Panc1 (cell line): ENCODE measurements at regions not wholly inside any gene's neighbourhood (a gene's known extent, or its start where the extent isn't known, plus 50 kb on each side); places are given as distances from the start of the nearest gene placed in this dataset.
"Not testable (repeated sequence)": the region's sequence is repeated elsewhere in the genome, so short reads cannot be mapped to it uniquely, and the experiment has no call there.

Experiments used
- ATAC-seq: fragments of 200-7000 bp; cut with Tn5 transposase; 2 replicates; pipeline ENCODE4 v1.9.1; 2020; ENCODE audit warnings: mild to moderate bottlenecking, moderate library complexity
- BruUV-seq: library from RNA; stranded (reverse); fragments of 400-500 nt; replicated peaks from 2 replicates; lab custom pipeline; 2021; lab: Mats Ljungman, UMichigan
- CTCF ChIA-PET: fragments of 300-600 bp; sonication (Branson Sonifier 250); formaldehyde crosslinking; loops from one replicate; lab custom pipeline; 2022; ENCODE audit warnings: antibody characterized with exemption; lab: Charles Lee
- POLR2A ChIA-PET: fragments of 300-600 bp; sonication (Branson Sonifier 250); formaldehyde crosslinking; loops from one replicate; lab custom pipeline; 2022; ENCODE audit warnings: antibody characterized with exemption; lab: Charles Lee
- DNase-seq: peaks from one replicate; pipeline ENCODE4 v3.0.0-alpha.2; 2010; ENCODE audit warnings: low read depth, low spot score
- H3K27ac ChIP-seq: 2 replicates; pipeline ENCODE4 v1.5.1; 2011; ENCODE audit warnings: mild to moderate bottlenecking, low read length, inconsistent platforms
- H3K27me3 ChIP-seq: fragments of 200-500 bp; sonication (Bioruptor generic); 2 replicates; pipeline ENCODE4 v1.6.0; 2014; ENCODE audit warnings: low read length, inconsistent platforms; ENCODE audit not compliant: control insufficient read depth, insufficient read depth
- H3K36me3 ChIP-seq: fragments of 200-500 bp; sonication (Bioruptor generic); 2 replicates; pipeline ENCODE4 v1.5.1; 2014; ENCODE audit warnings: inconsistent platforms, mild to moderate bottlenecking, low read length, moderate library complexity; ENCODE audit not compliant: control insufficient read depth, insufficient read depth
- H3K4me1 ChIP-seq: 2 replicates; pipeline ENCODE4 v1.5.1; 2011; ENCODE audit warnings: inconsistent platforms, mild to moderate bottlenecking, low read length, moderate library complexity; ENCODE audit not compliant: control insufficient read depth, insufficient read depth
- H3K4me3 ChIP-seq, 2 experiments: 2 replicates each; pipeline ENCODE4 v1.5.1; 2011 to 2012; ENCODE audit warnings: low read depth in 2 of 2, low read length in 2 of 2, mild to moderate bottlenecking in 2 of 2, inconsistent platforms in 1 of 2, moderate library complexity in 1 of 2
- H3K9me3 ChIP-seq: fragments of 200-500 bp; sonication (Bioruptor generic); 2 replicates; pipeline ENCODE4 v1.5.1; 2014; ENCODE audit warnings: low read depth, mild to moderate bottlenecking, inconsistent platforms, low read length, moderate library complexity; ENCODE audit not compliant: control insufficient read depth, insufficient read depth
- POLR2AphosphoS5 ChIP-seq: IDR thresholded peaks from 2 replicates; pipeline ENCODE4 v1.6.1; 2012; ENCODE audit warnings: mild to moderate bottlenecking, low read depth, low read length, moderate library complexity
- SIN3A ChIP-seq: IDR thresholded peaks from 2 replicates; pipeline ENCODE4 v1.6.1; 2012; ENCODE audit warnings: low read depth, mild to moderate bottlenecking, low read length, moderate library complexity, borderline replicate concordance; ENCODE audit not compliant: insufficient read depth
- TCF7L2 ChIP-seq: IDR thresholded peaks from 2 replicates; pipeline ENCODE4 v1.6.1; 2011; ENCODE audit warnings: mild to moderate bottlenecking, low read depth, low read length, inconsistent platforms
- in situ Hi-C: cut with HindIII; loops from 2 replicates; pipeline ENCODE4 v1.10.0; 2016; ENCODE audit warnings: low sequenced_read_pairs, low pct_unique_long_range_greater_than_20kb
- intact Hi-C: fragments of 100-400 bp; cut with micrococcal nuclease; formaldehyde crosslinking; loops from one replicate; pipeline ENCODE4 v1.10.0; 2022; ENCODE audit not compliant: unreplicated experiment
- TF ChIP-seq, protein P1 (sequence below): fragments of 450-650 bp; IDR thresholded peaks from 2 replicates; pipeline ENCODE4 v1.5.1; 2017; ENCODE audit warnings: mild to moderate bottlenecking
- TF ChIP-seq, protein P2 (sequence below), 2 experiments: IDR thresholded peaks; 2 replicates each; pipeline ENCODE4 v1.6.1; 2011 to 2012; ENCODE audit warnings: low read depth in 2 of 2, control low read depth in 1 of 2, low read length in 1 of 2, mild to moderate bottlenecking in 1 of 2, moderate library complexity in 1 of 2; ENCODE audit not compliant: insufficient read depth in 1 of 2

DNA sequence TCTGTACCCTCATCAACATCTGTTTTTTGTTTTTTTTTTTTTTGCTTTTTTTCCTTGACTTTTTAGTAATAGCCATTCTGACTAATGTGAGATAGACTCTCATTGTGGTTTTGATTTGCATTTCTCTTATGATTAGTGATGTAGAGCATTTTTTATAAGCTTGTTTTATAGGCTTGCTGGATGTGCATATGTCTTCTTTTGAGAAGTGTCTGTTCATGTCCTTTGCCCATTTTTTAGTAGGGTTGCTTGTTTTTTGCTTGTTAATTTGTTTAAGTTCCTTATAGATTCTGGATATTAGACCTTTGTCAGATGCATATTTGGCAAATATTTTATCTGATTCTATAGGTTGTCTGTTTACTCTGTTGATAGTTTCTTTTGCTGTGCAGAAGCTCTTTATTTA is 53.5 kb upstream of the FAR1 start:
- H3K4me3 ChIP-seq, BruUV-seq, POLR2A ChIA-PET, H3K27me3 ChIP-seq, intact Hi-C loops, H3K27ac ChIP-seq, DNase-seq, H3K9me3 ChIP-seq, in situ Hi-C loops, H3K4me1 ChIP-seq, H3K36me3 ChIP-seq, ATAC-seq: not testable (repeated sequence)
- CTCF ChIA-PET = interaction anchor here (0.6 kb wide), 1 partner anchor 1164 kb away, joined by 3 read pairs; no protein-coding TSS in a partner anchor

DNA sequence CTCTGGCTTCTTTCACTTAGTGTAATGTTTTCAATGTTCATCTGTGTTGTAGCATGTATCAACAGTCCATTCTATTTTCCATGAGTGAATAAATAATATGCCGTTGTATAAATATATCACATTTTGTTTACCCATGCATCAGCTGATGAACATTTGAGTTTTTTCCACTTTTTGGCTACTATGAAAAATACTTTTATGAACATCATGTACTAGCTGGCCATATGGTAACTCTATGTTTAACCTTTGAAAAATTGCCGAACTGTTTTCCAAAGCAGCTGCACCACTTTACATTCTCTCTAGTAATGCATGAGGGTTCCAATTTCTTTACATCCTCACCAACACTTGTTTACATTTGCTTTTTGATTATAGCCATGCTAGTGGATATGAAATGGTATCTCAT is 59.8 kb upstream of the FAR1 start:
- Histone ChIP-seq H3K9me3 (no peaks in the 10 kb centered on the region), H3K36me3 (no peaks in the 10 kb centered on the region), H3K4me3 (no peak overlapping the region), H3K27ac (no peak overlapping the region), H3K4me1 (no peaks in the 10 kb centered on the region), H3K27me3 (no peaks in the 10 kb centered on the region)
- intact Hi-C loops (no loop called here), in situ Hi-C loops (no loop called here)
- POLR2A ChIA-PET = no interaction called here
- no peak for ATAC-seq
- no peak for TF ChIP-seq TCF7L2
- TF ChIP-seq, protein P1, sequence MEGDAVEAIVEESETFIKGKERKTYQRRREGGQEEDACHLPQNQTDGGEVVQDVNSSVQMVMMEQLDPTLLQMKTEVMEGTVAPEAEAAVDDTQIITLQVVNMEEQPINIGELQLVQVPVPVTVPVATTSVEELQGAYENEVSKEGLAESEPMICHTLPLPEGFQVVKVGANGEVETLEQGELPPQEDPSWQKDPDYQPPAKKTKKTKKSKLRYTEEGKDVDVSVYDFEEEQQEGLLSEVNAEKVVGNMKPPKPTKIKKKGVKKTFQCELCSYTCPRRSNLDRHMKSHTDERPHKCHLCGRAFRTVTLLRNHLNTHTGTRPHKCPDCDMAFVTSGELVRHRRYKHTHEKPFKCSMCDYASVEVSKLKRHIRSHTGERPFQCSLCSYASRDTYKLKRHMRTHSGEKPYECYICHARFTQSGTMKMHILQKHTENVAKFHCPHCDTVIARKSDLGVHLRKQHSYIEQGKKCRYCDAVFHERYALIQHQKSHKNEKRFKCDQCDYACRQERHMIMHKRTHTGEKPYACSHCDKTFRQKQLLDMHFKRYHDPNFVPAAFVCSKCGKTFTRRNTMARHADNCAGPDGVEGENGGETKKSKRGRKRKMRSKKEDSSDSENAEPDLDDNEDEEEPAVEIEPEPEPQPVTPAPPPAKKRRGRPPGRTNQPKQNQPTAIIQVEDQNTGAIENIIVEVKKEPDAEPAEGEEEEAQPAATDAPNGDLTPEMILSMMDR = no peak
- TF ChIP-seq, protein P2, sequence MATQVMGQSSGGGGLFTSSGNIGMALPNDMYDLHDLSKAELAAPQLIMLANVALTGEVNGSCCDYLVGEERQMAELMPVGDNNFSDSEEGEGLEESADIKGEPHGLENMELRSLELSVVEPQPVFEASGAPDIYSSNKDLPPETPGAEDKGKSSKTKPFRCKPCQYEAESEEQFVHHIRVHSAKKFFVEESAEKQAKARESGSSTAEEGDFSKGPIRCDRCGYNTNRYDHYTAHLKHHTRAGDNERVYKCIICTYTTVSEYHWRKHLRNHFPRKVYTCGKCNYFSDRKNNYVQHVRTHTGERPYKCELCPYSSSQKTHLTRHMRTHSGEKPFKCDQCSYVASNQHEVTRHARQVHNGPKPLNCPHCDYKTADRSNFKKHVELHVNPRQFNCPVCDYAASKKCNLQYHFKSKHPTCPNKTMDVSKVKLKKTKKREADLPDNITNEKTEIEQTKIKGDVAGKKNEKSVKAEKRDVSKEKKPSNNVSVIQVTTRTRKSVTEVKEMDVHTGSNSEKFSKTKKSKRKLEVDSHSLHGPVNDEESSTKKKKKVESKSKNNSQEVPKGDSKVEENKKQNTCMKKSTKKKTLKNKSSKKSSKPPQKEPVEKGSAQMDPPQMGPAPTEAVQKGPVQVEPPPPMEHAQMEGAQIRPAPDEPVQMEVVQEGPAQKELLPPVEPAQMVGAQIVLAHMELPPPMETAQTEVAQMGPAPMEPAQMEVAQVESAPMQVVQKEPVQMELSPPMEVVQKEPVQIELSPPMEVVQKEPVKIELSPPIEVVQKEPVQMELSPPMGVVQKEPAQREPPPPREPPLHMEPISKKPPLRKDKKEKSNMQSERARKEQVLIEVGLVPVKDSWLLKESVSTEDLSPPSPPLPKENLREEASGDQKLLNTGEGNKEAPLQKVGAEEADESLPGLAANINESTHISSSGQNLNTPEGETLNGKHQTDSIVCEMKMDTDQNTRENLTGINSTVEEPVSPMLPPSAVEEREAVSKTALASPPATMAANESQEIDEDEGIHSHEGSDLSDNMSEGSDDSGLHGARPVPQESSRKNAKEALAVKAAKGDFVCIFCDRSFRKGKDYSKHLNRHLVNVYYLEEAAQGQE (IDR thresholded peaks at IDR 0.05; ENCODE audit: insufficient read depth in 1 of 2, low read depth in 2 of 2, low read length in 1 of 2) = no peak
- TF ChIP-seq SIN3A = no peak
- no peak for TF ChIP-seq POLR2AphosphoS5
- DNase-seq = no peak
- BruUV-seq = no TSS peak
- CTCF ChIA-PET = no interaction called here

DNA sequence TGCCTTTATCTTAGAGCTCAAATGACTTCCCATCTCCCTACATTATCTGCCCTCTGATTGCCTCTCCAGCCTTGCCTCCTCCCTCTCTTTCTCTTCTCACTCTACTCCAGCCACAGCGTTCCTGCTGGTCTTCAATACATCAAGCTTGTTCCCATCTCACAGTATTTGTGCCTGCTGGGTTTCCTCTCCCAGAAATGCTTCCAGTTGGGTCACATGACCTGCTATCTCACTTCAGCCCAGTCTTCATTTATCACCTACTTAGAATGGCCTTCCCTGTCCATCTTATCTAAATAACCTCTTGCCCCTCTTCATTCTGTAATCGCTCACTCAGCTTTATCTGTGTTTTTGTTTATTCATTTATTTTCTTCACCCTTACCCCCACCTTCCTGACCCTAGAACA is 61.8 kb upstream of the FAR1 start:
- Histone ChIP-seq H3K36me3 (no peaks in the 10 kb centered on the region), H3K4me3 (no peak overlapping the region), H3K27ac (no peak overlapping the region), H3K9me3 (no peaks in the 10 kb centered on the region), H3K27me3 (no peaks in the 10 kb centered on the region), H3K4me1 (no peaks in the 10 kb centered on the region)
- in situ Hi-C loops (no loop called here), intact Hi-C loops (no loop called here)
- ATAC-seq (no peak), DNase-seq (no peak)
- ChIA-PET POLR2A (no interaction called here), CTCF (no interaction called here)
- TF ChIP-seq SIN3A (no peak), TCF7L2 (no peak), POLR2AphosphoS5 (no peak)
- TF ChIP-seq, protein P2 (IDR thresholded peaks at IDR 0.05; ENCODE audit: insufficient read depth in 1 of 2, low read depth in 2 of 2, low read length in 1 of 2) = no peak
- TF ChIP-seq, protein P1 = no peak
- BruUV-seq = no TSS peak
